SK-N-SH treated with all-trans-retinoic acid at 6 μM for 48 hours (cell line): ENCODE measurements at regions not wholly inside any gene's neighbourhood (a gene's known extent, or its start where the extent isn't known, plus 50 kb on each side); places are given as distances from the start of the nearest gene placed in this dataset.

Source experiments
- ATAC-seq: fragments of 200-7000 bp; cut with Tn5 transposase; 3 replicates; pipeline ENCODE4 v1.9.1; 2020; ENCODE audit warnings: mild to moderate bottlenecking, moderate library complexity
- ARNTL ChIP-seq: fragments of 450-650 bp; formaldehyde crosslinking; IDR thresholded peaks from 2 replicates; pipeline ENCODE4 v1.5.0; 2020; ENCODE audit warnings: low read depth, mild to moderate bottlenecking, moderate library complexity, borderline replicate concordance
- BACH2 ChIP-seq: fragments of 250-450 bp; sonication (Bioruptor Pico); IDR thresholded peaks from 2 replicates; pipeline ENCODE4 v1.9.0; 2021; ENCODE audit warnings: mild to moderate bottlenecking, borderline replicate concordance
- CSDC2 ChIP-seq: fragments of 250-450 bp; sonication (Bioruptor Pico); IDR thresholded peaks from 2 replicates; pipeline ENCODE4 v1.5.0; 2020; ENCODE audit warnings: mild to moderate bottlenecking, moderate library complexity
- ISL1 ChIP-seq: fragments of 250-450 bp; sonication (Bioruptor Pico); IDR thresholded peaks from 2 replicates; pipeline ENCODE4 v2.1.2; 2022; ENCODE audit warnings: mild to moderate bottlenecking, moderate library complexity
- OSR1 ChIP-seq: fragments of 250-450 bp; sonication (Bioruptor Pico); IDR thresholded peaks from 2 replicates; pipeline ENCODE4 v1.8.0; 2022; ENCODE audit warnings: moderate library complexity, mild to moderate bottlenecking, inconsistent platforms
- PPARA ChIP-seq: fragments of 250-450 bp; sonication (Bioruptor Pico); IDR thresholded peaks from 2 replicates; pipeline ENCODE4 v1.5.0; 2020; ENCODE audit warnings: mild to moderate bottlenecking, borderline replicate concordance
- SNAI2 ChIP-seq: fragments of 250-450 bp; sonication (Bioruptor Pico); IDR thresholded peaks from 2 replicates; pipeline ENCODE4 v1.5.0; 2020; ENCODE audit warnings: mild to moderate bottlenecking, moderate library complexity
- TCF4 ChIP-seq: fragments of 250-450 bp; sonication (Bioruptor Pico); IDR thresholded peaks from 2 replicates; pipeline ENCODE4 v1.8.0; 2021; ENCODE audit warnings: mild to moderate bottlenecking, moderate library complexity, borderline replicate concordance
- TOX ChIP-seq: fragments of 250-450 bp; sonication (Bioruptor Pico); IDR thresholded peaks from 2 replicates; pipeline ENCODE4 v1.8.0; 2021; ENCODE audit warnings: mild to moderate bottlenecking, moderate library complexity, borderline replicate concordance
- ZC3H10 ChIP-seq: fragments of 250-450 bp; sonication (Bioruptor Pico); IDR thresholded peaks from 2 replicates; pipeline ENCODE4 v1.5.1; 2021; ENCODE audit warnings: mild to moderate bottlenecking, moderate library complexity
- ZFP3 ChIP-seq: fragments of 250-450 bp; sonication (Bioruptor Pico); IDR thresholded peaks from 2 replicates; pipeline ENCODE4 v1.5.0; 2020; ENCODE audit warnings: mild to moderate bottlenecking, moderate library complexity
- ZFP30 ChIP-seq: fragments of 450-650 bp; formaldehyde crosslinking; IDR thresholded peaks from 2 replicates; pipeline ENCODE4 v1.5.0; 2022; ENCODE audit warnings: mild to moderate bottlenecking, moderate library complexity
- ZNF565 ChIP-seq: fragments of 450-650 bp; formaldehyde crosslinking; conservative IDR thresholded peaks from 2 replicates; pipeline ENCODE4 v1.5.0; 2020; ENCODE audit warnings: low read depth, mild to moderate bottlenecking, moderate library complexity
- ZNF70 ChIP-seq: fragments of 450-650 bp; formaldehyde crosslinking; IDR thresholded peaks from 2 replicates; pipeline ENCODE4 v1.5.0; 2020; ENCODE audit warnings: mild to moderate bottlenecking, moderate library complexity
- ZNF8 ChIP-seq: fragments of 450-650 bp; formaldehyde crosslinking; IDR thresholded peaks from 2 replicates; pipeline ENCODE4 v1.5.0; 2020; ENCODE audit warnings: mild to moderate bottlenecking, moderate library complexity
- TF ChIP-seq, protein P1 (sequence below): fragments of 250-450 bp; sonication (Bioruptor Pico); IDR thresholded peaks from 2 replicates; pipeline ENCODE4 v1.8.0; 2020; ENCODE audit warnings: mild to moderate bottlenecking, moderate library complexity, borderline replicate concordance
- TF ChIP-seq, protein P2 (sequence below): fragments of 250-450 bp; sonication (Bioruptor Pico); IDR thresholded peaks from 2 replicates; pipeline ENCODE4 v1.5.1; 2020; ENCODE audit warnings: low read depth, mild to moderate bottlenecking, moderate library complexity
- TF ChIP-seq, protein P3 (sequence below): fragments of 250-450 bp; sonication (Bioruptor Pico); IDR thresholded peaks from 2 replicates; pipeline ENCODE4 v1.5.1; 2021; ENCODE audit warnings: mild to moderate bottlenecking, moderate library complexity
- TF ChIP-seq, protein P4 (sequence below): fragments of 250-450 bp; sonication (Bioruptor Pico); IDR thresholded peaks from 2 replicates; pipeline ENCODE4 v1.8.0; 2021; ENCODE audit warnings: low read depth, mild to moderate bottlenecking, moderate library complexity, borderline replicate concordance

DNA sequence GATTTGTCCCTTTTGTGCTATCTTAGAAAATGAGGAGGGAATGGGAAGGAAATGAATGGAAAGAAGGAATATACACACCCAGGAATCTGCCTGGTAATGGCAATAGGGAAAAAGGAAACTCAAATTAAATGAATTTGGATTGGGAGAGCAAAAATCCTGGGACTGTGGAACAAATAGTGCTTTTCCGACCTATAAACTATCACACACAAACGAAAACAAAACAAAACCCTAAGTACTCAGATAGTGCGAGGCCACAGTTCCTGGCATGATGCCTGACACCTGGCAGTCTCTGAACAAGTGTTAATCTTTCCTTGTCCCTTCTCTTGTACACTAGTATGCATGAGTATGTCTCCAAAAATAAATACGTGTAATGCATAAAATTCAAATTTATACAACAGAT is 319.8 kb upstream of the SPAG17 start:
- no peak for ATAC-seq
- TF ChIP-seq BACH2 (CRISPR knock-in tag): no peak
- no peak for TF ChIP-seq TOX (CRISPR knock-in tag)
- no peak for TF ChIP-seq ISL1 (CRISPR knock-in tag)
- TF ChIP-seq, protein P1, sequence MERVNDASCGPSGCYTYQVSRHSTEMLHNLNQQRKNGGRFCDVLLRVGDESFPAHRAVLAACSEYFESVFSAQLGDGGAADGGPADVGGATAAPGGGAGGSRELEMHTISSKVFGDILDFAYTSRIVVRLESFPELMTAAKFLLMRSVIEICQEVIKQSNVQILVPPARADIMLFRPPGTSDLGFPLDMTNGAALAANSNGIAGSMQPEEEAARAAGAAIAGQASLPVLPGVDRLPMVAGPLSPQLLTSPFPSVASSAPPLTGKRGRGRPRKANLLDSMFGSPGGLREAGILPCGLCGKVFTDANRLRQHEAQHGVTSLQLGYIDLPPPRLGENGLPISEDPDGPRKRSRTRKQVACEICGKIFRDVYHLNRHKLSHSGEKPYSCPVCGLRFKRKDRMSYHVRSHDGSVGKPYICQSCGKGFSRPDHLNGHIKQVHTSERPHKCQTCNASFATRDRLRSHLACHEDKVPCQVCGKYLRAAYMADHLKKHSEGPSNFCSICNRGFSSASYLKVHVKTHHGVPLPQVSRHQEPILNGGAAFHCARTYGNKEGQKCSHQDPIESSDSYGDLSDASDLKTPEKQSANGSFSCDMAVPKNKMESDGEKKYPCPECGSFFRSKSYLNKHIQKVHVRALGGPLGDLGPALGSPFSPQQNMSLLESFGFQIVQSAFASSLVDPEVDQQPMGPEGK (CRISPR knock-in tag): no peak

DNA sequence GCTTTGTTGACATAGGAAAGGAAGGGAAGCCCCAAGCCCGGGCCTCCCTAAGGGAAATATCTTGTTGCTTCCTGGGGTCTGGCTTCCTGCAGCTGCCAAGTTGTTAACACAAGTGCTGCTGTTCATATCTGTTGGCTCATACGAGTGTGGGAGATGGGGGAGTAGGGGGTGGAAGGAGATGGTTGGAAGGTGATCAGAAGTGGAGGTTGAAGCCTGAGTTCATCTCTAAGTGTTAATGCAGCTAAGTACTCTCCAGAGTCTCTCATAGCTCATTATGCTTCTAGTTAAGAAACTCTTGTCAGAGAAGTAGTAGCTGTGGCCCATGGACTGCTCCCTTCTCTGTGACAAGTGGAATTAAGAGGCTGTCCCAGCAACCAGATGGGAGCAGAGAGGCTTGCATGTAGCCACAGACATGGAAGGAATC is 319.2 kb upstream of the SPAG17 start:
- no peak for ATAC-seq
- TF ChIP-seq, protein P1 (CRISPR knock-in tag): no peak
- TF ChIP-seq SNAI2 (CRISPR knock-in tag): no peak
- TF ChIP-seq ARNTL (CRISPR knock-in tag): no peak
- no peak for TF ChIP-seq PPARA (CRISPR knock-in tag)
- TF ChIP-seq ZC3H10 (CRISPR knock-in tag): no peak
- TF ChIP-seq TCF4 (CRISPR knock-in tag): no peak
- TF ChIP-seq, protein P2, sequence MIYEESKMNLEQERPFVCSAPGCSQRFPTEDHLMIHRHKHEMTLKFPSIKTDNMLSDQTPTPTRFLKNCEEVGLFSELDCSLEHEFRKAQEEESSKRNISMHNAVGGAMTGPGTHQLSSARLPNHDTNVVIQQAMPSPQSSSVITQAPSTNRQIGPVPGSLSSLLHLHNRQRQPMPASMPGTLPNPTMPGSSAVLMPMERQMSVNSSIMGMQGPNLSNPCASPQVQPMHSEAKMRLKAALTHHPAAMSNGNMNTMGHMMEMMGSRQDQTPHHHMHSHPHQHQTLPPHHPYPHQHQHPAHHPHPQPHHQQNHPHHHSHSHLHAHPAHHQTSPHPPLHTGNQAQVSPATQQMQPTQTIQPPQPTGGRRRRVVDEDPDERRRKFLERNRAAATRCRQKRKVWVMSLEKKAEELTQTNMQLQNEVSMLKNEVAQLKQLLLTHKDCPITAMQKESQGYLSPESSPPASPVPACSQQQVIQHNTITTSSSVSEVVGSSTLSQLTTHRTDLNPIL (CRISPR knock-in tag): no peak
- TF ChIP-seq OSR1 (CRISPR knock-in tag): no peak
- no peak for TF ChIP-seq ZNF70 (CRISPR knock-in tag)
- no peak for TF ChIP-seq ISL1 (CRISPR knock-in tag)
- no peak for TF ChIP-seq BACH2 (CRISPR knock-in tag)
- TF ChIP-seq ZFP30 (CRISPR knock-in tag): no peak
- no peak for TF ChIP-seq TOX (CRISPR knock-in tag)
- TF ChIP-seq, protein P3, sequence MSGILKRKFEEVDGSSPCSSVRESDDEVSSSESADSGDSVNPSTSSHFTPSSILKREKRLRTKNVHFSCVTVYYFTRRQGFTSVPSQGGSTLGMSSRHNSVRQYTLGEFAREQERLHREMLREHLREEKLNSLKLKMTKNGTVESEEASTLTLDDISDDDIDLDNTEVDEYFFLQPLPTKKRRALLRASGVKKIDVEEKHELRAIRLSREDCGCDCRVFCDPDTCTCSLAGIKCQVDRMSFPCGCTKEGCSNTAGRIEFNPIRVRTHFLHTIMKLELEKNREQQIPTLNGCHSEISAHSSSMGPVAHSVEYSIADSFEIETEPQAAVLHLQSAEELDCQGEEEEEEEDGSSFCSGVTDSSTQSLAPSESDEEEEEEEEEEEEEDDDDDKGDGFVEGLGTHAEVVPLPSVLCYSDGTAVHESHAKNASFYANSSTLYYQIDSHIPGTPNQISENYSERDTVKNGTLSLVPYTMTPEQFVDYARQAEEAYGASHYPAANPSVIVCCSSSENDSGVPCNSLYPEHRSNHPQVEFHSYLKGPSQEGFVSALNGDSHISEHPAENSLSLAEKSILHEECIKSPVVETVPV (CRISPR knock-in tag): no peak
- no peak for TF ChIP-seq ZNF565 (CRISPR knock-in tag)

DNA sequence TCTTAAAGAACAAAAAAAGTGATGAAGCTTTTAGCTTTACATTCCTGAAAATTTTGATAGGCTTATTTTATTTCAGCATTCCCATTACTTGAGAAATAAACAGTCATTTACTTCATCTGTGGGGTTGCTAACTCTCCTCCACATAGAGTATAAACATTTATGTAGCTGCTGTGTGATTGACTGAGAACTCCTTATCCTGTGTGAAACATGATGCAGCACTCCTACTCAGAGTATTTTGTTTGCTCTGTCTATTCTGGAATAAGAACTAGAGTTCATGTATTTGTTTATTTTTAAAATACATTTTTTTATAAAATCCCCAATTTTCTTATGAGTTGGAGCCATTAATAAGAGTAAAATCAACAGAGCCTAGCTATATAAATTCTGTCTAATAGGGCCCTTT is 318.7 kb upstream of the SPAG17 start:
- TF ChIP-seq ZNF8 (CRISPR knock-in tag): no peak
- TF ChIP-seq, protein P4, sequence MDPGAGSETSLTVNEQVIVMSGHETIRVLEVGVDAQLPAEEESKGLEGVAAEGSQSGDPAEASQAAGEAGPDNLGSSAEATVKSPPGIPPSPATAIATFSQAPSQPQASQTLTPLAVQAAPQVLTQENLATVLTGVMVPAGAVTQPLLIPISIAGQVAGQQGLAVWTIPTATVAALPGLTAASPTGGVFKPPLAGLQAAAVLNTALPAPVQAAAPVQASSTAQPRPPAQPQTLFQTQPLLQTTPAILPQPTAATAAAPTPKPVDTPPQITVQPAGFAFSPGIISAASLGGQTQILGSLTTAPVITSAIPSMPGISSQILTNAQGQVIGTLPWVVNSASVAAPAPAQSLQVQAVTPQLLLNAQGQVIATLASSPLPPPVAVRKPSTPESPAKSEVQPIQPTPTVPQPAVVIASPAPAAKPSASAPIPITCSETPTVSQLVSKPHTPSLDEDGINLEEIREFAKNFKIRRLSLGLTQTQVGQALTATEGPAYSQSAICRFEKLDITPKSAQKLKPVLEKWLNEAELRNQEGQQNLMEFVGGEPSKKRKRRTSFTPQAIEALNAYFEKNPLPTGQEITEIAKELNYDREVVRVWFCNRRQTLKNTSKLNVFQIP (CRISPR knock-in tag): no peak
- TF ChIP-seq BACH2 (CRISPR knock-in tag): no peak
- ATAC-seq: no peak

DNA sequence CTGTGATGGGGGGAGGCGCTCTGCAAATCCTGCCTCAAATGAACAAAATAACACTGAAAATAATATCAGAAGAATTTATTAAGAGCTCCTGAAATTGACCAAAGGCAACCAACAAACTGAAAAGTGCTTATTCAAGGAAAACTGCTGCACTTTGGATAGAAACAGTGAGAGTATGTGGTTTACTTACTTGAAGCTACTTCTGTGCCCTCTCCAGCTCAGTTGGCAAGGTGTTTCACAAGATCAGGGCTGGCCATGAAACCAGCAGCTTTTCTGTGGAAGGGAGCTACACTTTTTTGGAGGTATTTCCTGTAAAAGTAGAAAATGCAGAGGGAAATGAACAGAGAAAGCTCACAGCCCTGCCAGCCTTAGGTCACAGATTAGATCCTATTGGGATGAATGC is 310.0 kb upstream of the SPAG17 start:
- TF ChIP-seq ZNF70 (CRISPR knock-in tag) (no peak), CSDC2 (CRISPR knock-in tag) (no peak), OSR1 (CRISPR knock-in tag) (no peak), ZFP3 (CRISPR knock-in tag) (no peak), ZFP30 (CRISPR knock-in tag) (no peak)
- TF ChIP-seq, protein P1 (CRISPR knock-in tag): no peak
- no peak for ATAC-seq
